Activated CD4-positive, alpha-beta T cell treated with anti-CD3 and anti-CD28 coated beads for 24 hours (primary cell): ENCODE measurements at regions not wholly inside any gene's neighbourhood (a gene's known extent, or its start where the extent isn't known, plus 50 kb on each side); places are given as distances from the start of the nearest gene placed in this dataset.

Source experiments
- DNase-seq, 2 donors: peaks; one replicate each; pipeline ENCODE4 v3.0.0-alpha.2; 2020; ENCODE audit warnings: low read depth in 2 of 2

GRCh38 chr4:54359919-54360650 is 131.0 kb downstream of the PDGFRA start:
- DNase-seq = no peak

- no peak for DNase-seq
Measured at GRCh38 chr4:54363037-54363436, 133.9 kb downstream of the PDGFRA start.

- DNase-seq = no peak
Measured at GRCh38 chr4:54365691-54366090, 136.6 kb downstream of the PDGFRA start.

- DNase-seq = no peak
Measured at GRCh38 chr4:54367059-54367458, 138.0 kb downstream of the PDGFRA start.

- DNase-seq = no peak
Measured at GRCh38 chr4:54368281-54369265, 139.5 kb downstream of the PDGFRA start.

- no peak for DNase-seq
Measured at GRCh38 chr4:54371173-54371572, 142.1 kb downstream of the PDGFRA start.

GRCh38 chr4:54372951-54373350 is 143.9 kb downstream of the PDGFRA start:
- DNase-seq = no peak

- no peak for DNase-seq
Measured at GRCh38 chr4:54373718-54374210, 144.7 kb downstream of the PDGFRA start.

GRCh38 chr4:54378461-54378860 is 149.4 kb downstream of the PDGFRA start:
- DNase-seq = no peak

- no peak for DNase-seq
Measured at GRCh38 chr4:54384152-54384551, 155.1 kb downstream of the PDGFRA start.

- no peak for DNase-seq
Measured at GRCh38 chr4:54384563-54384962, 155.5 kb downstream of the PDGFRA start.

GRCh38 chr4:54386042-54386669 is 157.1 kb downstream of the PDGFRA start:
- DNase-seq = no peak

- no peak for DNase-seq
Measured at GRCh38 chr4:54386693-54387092, 157.6 kb downstream of the PDGFRA start.

- no peak for DNase-seq
Measured at GRCh38 chr4:54390670-54391069, 161.6 kb downstream of the PDGFRA start.

GRCh38 chr4:54391104-54391503 is 162.0 kb downstream of the PDGFRA start:
- DNase-seq = no peak

- no peak for DNase-seq
Measured at GRCh38 chr4:54392479-54392878, 163.4 kb downstream of the PDGFRA start.

GRCh38 chr4:54393243-54393642 is 164.2 kb downstream of the PDGFRA start:
- DNase-seq = no peak

GRCh38 chr4:54395013-54395527 is 166.0 kb downstream of the PDGFRA start:
- no peak for DNase-seq

- no peak for DNase-seq
Measured at GRCh38 chr4:54400188-54400587, 171.1 kb downstream of the PDGFRA start.

- DNase-seq = no peak
Measured at GRCh38 chr4:54400802-54401201, 171.7 kb downstream of the PDGFRA start.

- no peak for DNase-seq
Measured at GRCh38 chr4:54402880-54403480, 173.9 kb downstream of the PDGFRA start.
